ENCODE measurements at regions not wholly inside any gene's neighbourhood (a gene's known extent, or its start where the extent isn't known, plus 50 kb on each side); places are given as distances from the start of the nearest gene placed in this dataset.

GRCh38 chr2:106996171-106996769 lies 110.3 kb upstream of the ST6GAL2 start:
- no peak overlapping the region for H3K4me2 ChIP-seq (ENCODE audit: low read length)
- H3K9me2 ChIP-seq (replicated peaks; ENCODE audit: control insufficient read depth, low read length), result no peaks in the 10 kb centered on the region
- H3K9me3 ChIP-seq (ENCODE audit: control insufficient read depth, insufficient read depth, low read length), result no peaks in the 10 kb centered on the region
- H3K4me1 ChIP-seq (ENCODE audit: control insufficient read depth, low read length), result no peaks in the 10 kb centered on the region
- no peaks in the 10 kb centered on the region for H3K27me3 ChIP-seq (ENCODE audit: control insufficient read depth, low read length)
- H3F3A ChIP-seq (ENCODE audit: control insufficient read depth, insufficient read depth), result no peaks in the 10 kb centered on the region
- no peaks in the 10 kb centered on the region for H3K36me3 ChIP-seq (ENCODE audit: control insufficient read depth, low read length)
- no peaks in the 10 kb centered on the region for H4K20me1 ChIP-seq (ENCODE audit: control insufficient read depth, insufficient read depth, low read depth, low read length)
- TF ChIP-seq CTCF (IDR thresholded peaks at IDR 0.05; ENCODE audit: low read depth, low read length, poor library complexity, severe bottlenecking), result no peak
- TF ChIP-seq EZH2phosphoT487 (IDR thresholded peaks at IDR 0.05; ENCODE audit: borderline replicate concordance, low read length), result no peak
- no peaks in the 10 kb centered on the region for H3K79me2 ChIP-seq (ENCODE audit: control insufficient read depth, low read length)
- no peak overlapping the region for H3K4me3 ChIP-seq (ENCODE audit: low read length)
- no peak overlapping the region for H3K27ac ChIP-seq (ENCODE audit: low read depth, low read length)

GRCh38 chr2:106997204-106997603 lies 111.2 kb upstream of the ST6GAL2 start:
- Histone ChIP-seq H3F3A (ENCODE audit: control insufficient read depth, insufficient read depth) (no peaks in the 10 kb centered on the region), H3K4me3 (ENCODE audit: low read length) (no peak overlapping the region), H3K36me3 (ENCODE audit: control insufficient read depth, low read length) (no peaks in the 10 kb centered on the region), H3K27me3 (ENCODE audit: control insufficient read depth, low read length) (no peaks in the 10 kb centered on the region), H4K20me1 (ENCODE audit: control insufficient read depth, insufficient read depth, low read depth, low read length) (no peaks in the 10 kb centered on the region), H3K79me2 (ENCODE audit: control insufficient read depth, low read length) (no peaks in the 10 kb centered on the region), H3K9me3 (ENCODE audit: control insufficient read depth, insufficient read depth, low read length) (no peaks in the 10 kb centered on the region), H3K27ac (ENCODE audit: low read depth, low read length) (no peak overlapping the region), H3K4me2 (ENCODE audit: low read length) (no peak overlapping the region), H3K9me2 (replicated peaks; ENCODE audit: control insufficient read depth, low read length) (no peaks in the 10 kb centered on the region), H3K4me1 (ENCODE audit: control insufficient read depth, low read length) (no peaks in the 10 kb centered on the region)
- TF ChIP-seq EZH2phosphoT487 (IDR thresholded peaks at IDR 0.05; ENCODE audit: borderline replicate concordance, low read length), result no peak
- no peak for TF ChIP-seq CTCF (IDR thresholded peaks at IDR 0.05; ENCODE audit: low read depth, low read length, poor library complexity, severe bottlenecking)

- Histone ChIP-seq H3K79me2 (ENCODE audit: control insufficient read depth, low read length) (no peaks in the 10 kb centered on the region), H4K20me1 (ENCODE audit: control insufficient read depth, insufficient read depth, low read depth, low read length) (no peaks in the 10 kb centered on the region), H3K27ac (ENCODE audit: low read depth, low read length) (no peak overlapping the region), H3K4me1 (ENCODE audit: control insufficient read depth, low read length) (no peaks in the 10 kb centered on the region), H3K36me3 (ENCODE audit: control insufficient read depth, low read length) (no peaks in the 10 kb centered on the region), H3K4me2 (ENCODE audit: low read length) (no peak overlapping the region), H3K9me2 (replicated peaks; ENCODE audit: control insufficient read depth, low read length) (no peaks in the 10 kb centered on the region), H3K9me3 (ENCODE audit: control insufficient read depth, insufficient read depth, low read length) (no peaks in the 10 kb centered on the region), H3F3A (ENCODE audit: control insufficient read depth, insufficient read depth) (no peaks in the 10 kb centered on the region), H3K4me3 (ENCODE audit: low read length) (no peak overlapping the region), H3K27me3 (ENCODE audit: control insufficient read depth, low read length) (no peaks in the 10 kb centered on the region)
- TF ChIP-seq EZH2phosphoT487 (IDR thresholded peaks at IDR 0.05; ENCODE audit: borderline replicate concordance, low read length) (no peak), CTCF (IDR thresholded peaks at IDR 0.05; ENCODE audit: low read depth, low read length, poor library complexity, severe bottlenecking) (no peak)
These were observed 115.1 kb upstream of the ST6GAL2 start for GRCh38 chr2:107001062-107001461.
